GM11168 (cell line): ENCODE measurements at regions not wholly inside any gene's neighbourhood (a gene's known extent, or its start where the extent isn't known, plus 50 kb on each side); places are given as distances from the start of the nearest gene placed in this dataset.
"Not testable (repeated sequence)": the region's sequence is repeated elsewhere in the genome, so short reads cannot be mapped to it uniquely, and the experiment has no call there.

Source experiments
- in situ Hi-C: fragments of 300-500 bp; cut with MboI; formaldehyde crosslinking; loops from one replicate; pipeline ENCODE4 v1.12.0; 2022; ENCODE audit warnings: low sequenced_read_pairs; ENCODE audit not compliant: unreplicated experiment

DNA sequence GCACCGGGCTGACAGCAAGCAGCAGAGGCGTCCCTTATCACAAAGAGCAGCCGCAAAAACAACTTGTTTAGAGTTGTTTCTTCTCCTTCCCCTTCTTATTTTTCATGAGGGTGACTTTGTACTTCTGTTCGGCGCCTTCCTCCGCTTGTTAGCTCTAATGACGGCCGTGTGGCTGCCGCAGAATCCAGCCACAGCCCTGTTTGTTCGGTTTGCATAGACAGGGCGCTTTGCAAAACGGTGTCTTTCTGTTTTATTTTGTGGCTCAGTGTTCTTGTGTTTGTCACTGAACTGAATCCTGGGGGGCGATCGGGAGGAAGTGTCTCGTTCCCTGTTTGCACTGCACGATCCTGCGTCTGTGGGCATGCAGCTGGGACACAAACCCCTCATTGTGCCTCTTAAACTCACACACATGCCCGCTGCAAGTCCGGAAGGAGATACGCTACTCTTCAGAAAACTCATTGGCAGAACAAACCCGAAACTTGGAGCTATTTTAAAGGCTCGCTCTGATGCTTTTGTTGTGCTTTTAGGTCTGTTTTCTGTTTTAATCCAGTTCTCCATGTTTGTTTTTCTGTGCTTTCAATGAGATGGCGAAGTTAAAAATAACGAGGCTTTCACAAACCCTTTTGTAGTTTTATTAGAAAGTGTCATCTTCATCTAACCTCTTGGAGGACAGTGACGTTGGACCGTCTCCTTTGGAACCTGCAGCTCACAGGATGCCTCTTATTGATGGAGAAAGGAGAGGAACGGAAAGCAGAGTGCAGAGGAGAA, 213.9 kb downstream of the IRX2 start:
- in situ Hi-C loops: no loop called here

- in situ Hi-C loops: no loop called here
Observed at GRCh38 chr5:2536632-2537377, 214.7 kb downstream of the IRX2 start.

- in situ Hi-C loops: no loop called here
Observed at GRCh38 chr5:2534970-2535369, 216.5 kb downstream of the IRX2 start.

DNA sequence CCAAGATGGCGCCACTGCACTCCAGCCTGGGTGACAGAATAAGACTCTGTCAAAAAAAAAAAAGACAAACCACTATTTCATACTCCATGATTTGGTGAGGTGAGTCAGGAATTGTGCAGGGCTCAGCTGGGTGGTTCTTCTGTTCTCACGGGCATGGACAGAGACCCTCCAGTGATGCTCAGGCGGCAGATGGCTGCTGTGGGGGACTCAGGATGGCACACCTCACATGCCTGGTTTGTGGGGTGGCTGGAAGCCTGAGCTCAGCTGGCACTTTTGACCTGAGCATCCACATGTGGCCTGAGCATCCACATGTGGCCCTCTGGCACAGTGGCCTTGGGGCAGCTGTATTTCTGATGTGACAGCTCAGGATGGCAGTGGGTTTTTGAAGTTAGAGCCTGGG, 217.2 kb downstream of the IRX2 start:
- in situ Hi-C loops: no loop called here

DNA sequence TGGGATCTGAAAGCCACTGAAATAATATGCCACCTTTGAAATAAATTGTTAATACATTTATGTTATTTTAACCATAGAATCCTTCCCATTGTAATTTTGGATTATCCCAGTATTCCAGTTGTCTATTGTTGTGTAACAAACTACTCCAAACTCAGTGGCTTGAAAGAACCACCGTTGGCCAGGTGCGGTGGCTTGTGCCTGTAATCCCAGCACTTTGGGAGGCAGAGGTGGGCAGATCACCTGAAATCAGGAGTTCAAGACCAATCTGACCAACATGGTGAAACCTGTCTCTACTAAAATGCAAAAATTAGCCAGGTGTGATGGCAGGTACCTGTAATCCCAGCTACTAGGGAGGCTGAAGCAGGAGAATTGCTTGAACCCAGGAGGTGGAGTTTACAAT, 217.6 kb downstream of the IRX2 start:
- in situ Hi-C loops: not testable (repeated sequence)

DNA sequence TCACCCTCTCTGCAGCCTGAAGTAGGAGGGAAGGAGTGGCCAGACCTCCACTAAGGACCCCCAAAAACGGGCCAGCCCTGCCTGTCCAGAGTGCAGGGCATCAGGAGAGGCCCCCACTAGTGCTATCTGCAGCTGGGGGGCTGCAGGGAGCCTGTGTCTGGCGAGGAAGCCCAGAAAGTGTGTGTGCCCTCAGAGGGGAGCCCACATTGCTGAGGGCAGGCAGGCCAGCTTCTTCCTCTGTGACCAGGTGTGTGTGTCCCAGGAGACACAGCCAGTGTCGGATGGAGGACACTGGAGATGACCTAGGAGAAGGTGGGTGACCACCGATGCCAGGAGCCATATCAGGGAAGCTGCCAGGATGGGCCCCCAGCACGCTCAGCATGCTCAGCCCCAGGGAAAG, 218.7 kb downstream of the IRX2 start:
- in situ Hi-C loops: no loop called here

DNA sequence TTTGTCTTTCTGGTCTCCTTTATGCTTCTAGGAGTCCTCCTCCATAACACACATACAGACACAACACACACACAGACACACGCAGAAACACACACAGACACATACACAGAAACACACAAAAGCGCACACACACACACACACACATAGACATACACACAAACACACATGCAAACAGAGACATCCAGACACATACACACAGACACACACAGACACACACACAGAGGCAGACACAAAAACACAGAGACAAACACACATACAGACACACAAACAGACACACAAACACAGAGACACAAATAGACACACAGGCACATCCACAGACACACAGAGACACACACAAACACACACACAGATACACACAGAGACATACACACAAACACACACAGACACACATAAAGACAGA, 220.2 kb downstream of the IRX2 start:
- in situ Hi-C loops: no loop called here

- in situ Hi-C loops: no loop called here
Observed at GRCh38 chr5:2530609-2531008, 220.9 kb downstream of the IRX2 start.

DNA sequence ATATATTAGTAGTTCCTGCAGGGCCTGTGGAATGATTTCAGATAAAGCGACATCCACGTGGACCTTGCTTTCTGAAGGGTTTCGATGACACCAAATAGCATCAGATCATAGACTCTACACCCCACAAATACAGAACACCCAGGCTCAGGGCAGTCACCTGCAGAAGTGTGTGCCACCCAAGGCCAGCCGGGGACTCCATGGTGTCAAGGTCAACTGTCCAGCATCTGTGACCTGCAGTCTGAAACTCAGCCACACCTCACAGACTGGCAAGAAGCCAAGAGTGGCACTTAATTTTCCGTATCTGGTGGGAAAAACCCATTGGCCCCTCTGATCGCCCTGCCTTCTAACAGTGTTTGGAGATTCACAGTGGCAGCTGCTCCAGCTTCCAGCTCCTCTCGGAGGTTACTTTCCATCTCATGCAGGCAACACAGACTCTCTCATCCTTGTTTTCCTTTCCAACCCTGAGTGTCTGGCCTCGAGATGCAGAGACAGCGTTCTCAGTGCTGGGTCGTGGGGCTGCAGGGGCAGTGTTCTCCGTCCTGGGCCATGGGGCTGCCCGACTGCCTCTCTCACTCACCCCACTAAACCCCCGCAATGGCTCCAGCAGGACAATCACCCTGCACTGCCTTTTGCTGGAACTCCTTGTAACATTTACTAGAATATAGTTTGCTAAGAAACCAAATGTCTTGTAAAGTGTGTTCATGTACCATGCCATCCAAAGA, 221.9 kb downstream of the IRX2 start:
- in situ Hi-C loops: no loop called here

GRCh38 chr5:2525351-2525750, 226.1 kb downstream of the IRX2 start:
- in situ Hi-C loops: no loop called here

GRCh38 chr5:2524620-2525019, 226.9 kb downstream of the IRX2 start:
- in situ Hi-C loops: no loop called here

GRCh38 chr5:2523180-2523579, 228.3 kb downstream of the IRX2 start:
- in situ Hi-C loops: no loop called here

GRCh38 chr5:2522372-2522771, 229.1 kb downstream of the IRX2 start:
- in situ Hi-C loops: no loop called here

GRCh38 chr5:2519153-2519552, 232.3 kb downstream of the IRX2 start:
- in situ Hi-C loops: no loop called here

DNA sequence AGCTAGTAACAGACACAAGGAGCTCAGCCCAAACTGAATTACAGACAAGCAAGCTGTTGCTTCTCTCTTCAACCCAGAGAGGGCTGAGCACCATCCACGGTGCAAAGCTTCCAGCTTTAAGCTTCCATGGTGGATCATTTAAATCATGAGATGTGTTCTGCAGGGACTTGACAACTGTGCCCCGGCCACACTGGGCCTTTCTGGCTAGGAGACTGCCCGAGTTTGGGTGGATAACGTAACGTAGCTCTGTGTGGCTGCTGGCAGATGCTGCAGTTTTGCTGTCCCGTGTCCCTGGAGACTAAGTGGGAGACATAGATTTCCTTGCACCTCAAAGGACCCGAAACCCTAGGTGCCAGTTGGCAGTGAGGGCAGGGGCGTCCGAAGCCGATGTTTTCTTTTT, 234.0 kb downstream of the IRX2 start:
- in situ Hi-C loops: no loop called here

- in situ Hi-C loops: no loop called here
Observed at GRCh38 chr5:2515180-2515764, 236.2 kb downstream of the IRX2 start.

GRCh38 chr5:2514484-2514883, 237.0 kb downstream of the IRX2 start:
- in situ Hi-C loops: no loop called here

DNA sequence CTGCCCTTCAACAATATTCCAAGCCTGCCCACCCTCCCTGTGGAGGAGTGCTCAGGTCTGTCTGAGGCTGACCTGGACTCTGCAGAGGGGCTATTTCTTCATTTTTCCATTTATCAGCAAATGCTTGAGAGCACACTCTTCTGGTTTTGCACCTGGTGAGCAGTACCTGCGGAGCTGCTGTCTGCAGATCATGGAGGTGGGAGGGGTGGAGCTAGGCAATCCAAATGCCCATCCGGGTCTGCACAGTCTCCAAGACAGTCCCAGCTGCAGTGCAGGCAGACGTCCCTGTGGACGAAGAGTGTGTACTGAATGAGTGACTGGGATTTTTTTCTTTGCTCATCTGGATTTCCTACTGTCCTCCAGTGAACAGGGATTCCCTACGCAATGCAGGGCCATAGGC, 239.8 kb downstream of the IRX2 start:
- in situ Hi-C loops: no loop called here

GRCh38 chr5:2511126-2511525, 240.4 kb downstream of the IRX2 start:
- in situ Hi-C loops: no loop called here

GRCh38 chr5:2509527-2509926, 241.9 kb downstream of the IRX2 start:
- in situ Hi-C loops: no loop called here

DNA sequence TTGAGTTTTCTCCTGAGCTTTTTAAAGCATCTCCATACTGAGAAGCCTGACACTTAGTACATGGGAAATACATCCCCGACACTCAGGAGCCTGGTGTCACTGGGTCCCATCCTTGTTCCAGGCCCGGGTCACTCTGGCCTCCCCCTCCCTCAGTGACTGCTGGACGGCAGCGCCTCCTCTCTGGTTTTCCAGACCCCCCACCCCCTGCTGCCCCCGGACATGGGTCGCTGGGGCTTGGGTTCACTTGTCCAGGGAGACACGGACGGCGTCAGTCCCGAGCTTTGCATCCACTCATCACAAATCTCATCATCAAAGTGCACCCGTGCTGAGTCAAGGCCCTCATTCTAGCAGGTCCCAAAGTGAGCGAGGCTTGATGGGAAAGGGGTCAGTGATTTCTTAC, 243.0 kb downstream of the IRX2 start:
- in situ Hi-C loops: no loop called here
